HCT116 (cell line): ENCODE measurements at regions not wholly inside any gene's neighbourhood (a gene's known extent, or its start where the extent isn't known, plus 50 kb on each side); places are given as distances from the start of the nearest gene placed in this dataset.
A peak's percentile ranks its signal among the peaks of the same experiment; 100 is the strongest.
"Not testable (repeated sequence)": the region's sequence is repeated elsewhere in the genome, so short reads cannot be mapped to it uniquely, and the experiment has no call there.

Experiments used
- ATAC-seq: fragments of 200-7000 bp; cut with Tn5 transposase; 2 replicates; pipeline ENCODE4 v1.9.1; 2020; ENCODE audit warnings: mild to moderate bottlenecking, moderate library complexity
- BruUV-seq: library from RNA; stranded (reverse); fragments of 400-500 nt; replicated peaks from 2 replicates; lab custom pipeline; 2021; lab: Mats Ljungman, UMichigan
- CTCF ChIA-PET: fragments of 300-600 bp; sonication (Branson Sonifier 250); formaldehyde crosslinking; loops from one replicate; lab custom pipeline; 2021; ENCODE audit warnings: antibody characterized with exemption; lab: Charles Lee
- POLR2A ChIA-PET: fragments of 300-600, 350-600 bp; sonication (Branson Sonifier 250); formaldehyde crosslinking; loops from one replicate; lab custom pipeline; 2021; ENCODE audit warnings: antibody characterized with exemption; lab: Charles Lee
- RAD21 ChIA-PET, 2 experiments: fragments of 300-600 bp; sonication (Branson Sonifier 250); formaldehyde crosslinking; loops; one replicate each; lab custom pipeline; 2023; ENCODE audit warnings: low total read pairs in 2 of 2; ENCODE audit not compliant: uncharacterized antibody in 2 of 2, unreplicated experiment in 2 of 2, low non-redundant PET in 1 of 2; lab: Charles Lee
- DNase-seq: peaks from one replicate; pipeline ENCODE4 v3.0.0-alpha.2; 2010; ENCODE audit warnings: low read depth, low spot score
- H2AFZ ChIP-seq: fragments of 200-600 bp; shearing (Covaris generic), sonication (generic); 2 replicates; pipeline ENCODE4 v1.6.1; 2017; ENCODE audit warnings: low read depth, mixed run types, mixed read lengths, antibody characterized with exemption, low read length; ENCODE audit not compliant: poor library complexity, severe bottlenecking
- H3K27ac ChIP-seq: 2 replicates; pipeline ENCODE4 v1.5.1; 2012; ENCODE audit warnings: low read depth, low read length
- H3K27me3 ChIP-seq: fragments of 200-600 bp; sonication (generic); 2 replicates; pipeline ENCODE4 v1.6.1; 2016; ENCODE audit warnings: mixed run types, low read length, mixed read lengths; ENCODE audit not compliant: insufficient read depth
- H3K36me3 ChIP-seq, 2 experiments: fragments of 200-500 bp in 1 of 2; fragments of 200-600 bp in 1 of 2; sonication (Bioruptor generic) in 1 of 2; sonication (generic) in 1 of 2; 2 replicates each; pipeline versions ENCODE4 v1.5.1 to v1.6.1; 2014 to 2016; ENCODE audit warnings: low read length in 2 of 2, inconsistent platforms in 1 of 2, mixed read lengths in 1 of 2, mixed run types in 1 of 2; ENCODE audit not compliant: insufficient read depth in 2 of 2, control insufficient read depth in 1 of 2
- H3K4me1 ChIP-seq, 2 experiments: fragments of 200-600 bp in 1 of 2; sonication (generic) in 1 of 2; 2 replicates each; pipeline versions ENCODE4 v1.5.1 to v1.6.1; 2012 to 2017; ENCODE audit warnings: low read length in 2 of 2, inconsistent platforms in 1 of 2, mild to moderate bottlenecking in 1 of 2, mixed read lengths in 1 of 2, mixed run types in 1 of 2, moderate library complexity in 1 of 2; ENCODE audit not compliant: insufficient read depth in 2 of 2, control insufficient read depth in 1 of 2
- H3K4me2 ChIP-seq: fragments of 200-600 bp; sonication (generic); 2 replicates; pipeline ENCODE4 v1.6.1; 2017; ENCODE audit warnings: mixed run types, low read length, mixed read lengths
- H3K4me3 ChIP-seq, 2 experiments: fragments of 200-600 bp in 1 of 2; sonication (generic) in 1 of 2; replicated peaks in 1 of 2; 2 replicates each; pipeline ENCODE4 v1.5.1; 2011 to 2016; ENCODE audit warnings: low read length in 2 of 2, control low read depth in 1 of 2, low read depth in 1 of 2, mild to moderate bottlenecking in 1 of 2, mixed read lengths in 1 of 2, mixed run types in 1 of 2
- H3K79me2 ChIP-seq: fragments of 200-600 bp; sonication (generic); 2 replicates; pipeline ENCODE4 v1.6.1; 2017; ENCODE audit warnings: mild to moderate bottlenecking, mixed run types, low read length, moderate library complexity, mixed read lengths; ENCODE audit not compliant: insufficient read depth
- H3K9ac ChIP-seq: fragments of 200-600 bp; sonication (generic); 2 replicates; pipeline ENCODE4 v1.6.1; 2016; ENCODE audit warnings: low read length, mixed read lengths
- H3K9me2 ChIP-seq: fragments of 200-600 bp; sonication (generic), shearing (Covaris generic); 2 replicates; pipeline ENCODE4 v1.6.1; 2017; ENCODE audit warnings: mixed run types, mild to moderate bottlenecking, moderate library complexity; ENCODE audit not compliant: insufficient read depth
- H3K9me3 ChIP-seq, 2 experiments: fragments of 200-500 bp in 1 of 2; fragments of 200-600 bp in 1 of 2; sonication (Bioruptor generic) in 1 of 2; sonication (generic) in 1 of 2; 2 replicates each; pipeline ENCODE4 v1.6.1; 2014 to 2017; ENCODE audit warnings: low read length in 2 of 2, mixed read lengths in 2 of 2, inconsistent platforms in 1 of 2, low read depth in 1 of 2, mild to moderate bottlenecking in 1 of 2, mixed run types in 1 of 2, moderate library complexity in 1 of 2; ENCODE audit not compliant: control insufficient read depth in 1 of 2, insufficient read depth in 1 of 2
- H4K20me1 ChIP-seq: fragments of 200-600 bp; sonication (generic), shearing (Covaris generic); 2 replicates; pipeline ENCODE4 v1.6.1; 2017; ENCODE audit warnings: mixed run types, mild to moderate bottlenecking, moderate library complexity; ENCODE audit not compliant: insufficient read depth
- intact Hi-C: fragments of 100-400 bp; cut with micrococcal nuclease; formaldehyde crosslinking; loops from 2 replicates; pipeline ENCODE4 v1.10.0; 2022

GRCh38 chr9:40583230-40583629 is 545.3 kb downstream of the FOXD4L6 start:
- ATAC-seq, RAD21 ChIA-PET, BruUV-seq, H3K9me2 ChIP-seq, H2AFZ ChIP-seq, H3K79me2 ChIP-seq, intact Hi-C loops, H3K36me3 ChIP-seq, H3K9me3 ChIP-seq, POLR2A ChIA-PET, H4K20me1 ChIP-seq, CTCF ChIA-PET, H3K4me1 ChIP-seq, DNase-seq, H3K27ac ChIP-seq, H3K27me3 ChIP-seq, H3K9ac ChIP-seq: not testable (repeated sequence)
- Histone ChIP-seq H3K4me3 (0 out of 4 replicates have a peak overlapping the region, but pooled peaks of 1 of the 2 experiments have one; percentile 11), H3K4me2 (0 out of 2 replicates have a peak overlapping the region, but pooled peaks have one; percentile 23)

DNA sequence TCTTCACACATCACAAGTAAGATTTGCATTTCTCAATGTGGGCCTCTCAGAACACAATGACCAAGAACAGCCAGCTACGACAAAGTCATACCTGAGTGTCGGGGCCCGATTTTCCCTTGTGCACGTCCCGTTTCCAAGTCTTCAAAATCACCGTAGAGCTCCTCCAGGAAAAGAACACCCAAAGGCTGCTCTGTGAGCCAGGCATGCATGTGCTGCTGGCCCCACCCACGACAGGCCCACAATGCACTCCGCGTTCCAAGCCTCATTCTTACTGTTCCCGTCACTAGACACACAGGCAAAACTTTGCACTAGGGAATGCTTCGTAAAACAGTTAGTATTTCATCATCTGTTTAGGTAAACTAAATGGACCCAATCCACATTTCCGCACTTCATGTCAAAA is 549.6 kb downstream of the FOXD4L6 start:
- H3K4me1 ChIP-seq, H3K36me3 ChIP-seq, H3K9me3 ChIP-seq, H3K27ac ChIP-seq, BruUV-seq, H3K9ac ChIP-seq, H3K4me3 ChIP-seq, H2AFZ ChIP-seq, intact Hi-C loops, RAD21 ChIA-PET, H3K79me2 ChIP-seq, H3K27me3 ChIP-seq, CTCF ChIA-PET, ATAC-seq, DNase-seq, H3K4me2 ChIP-seq, POLR2A ChIA-PET, H4K20me1 ChIP-seq, H3K9me2 ChIP-seq: not testable (repeated sequence)
